CD4-positive, alpha-beta T cell treated with Interleukin-6 at 100 ng/mL for 8 hours (primary cell): ENCODE measurements at regions not wholly inside any gene's neighbourhood (a gene's known extent, or its start where the extent isn't known, plus 50 kb on each side); places are given as distances from the start of the nearest gene placed in this dataset.
"Not testable (repeated sequence)": the region's sequence is repeated elsewhere in the genome, so short reads cannot be mapped to it uniquely, and the experiment has no call there.

Source experiments
- DNase-seq: peaks from one replicate; pipeline ENCODE4 v3.0.0-alpha.2; 2020; ENCODE audit warnings: mixed read lengths, low spot score

DNA sequence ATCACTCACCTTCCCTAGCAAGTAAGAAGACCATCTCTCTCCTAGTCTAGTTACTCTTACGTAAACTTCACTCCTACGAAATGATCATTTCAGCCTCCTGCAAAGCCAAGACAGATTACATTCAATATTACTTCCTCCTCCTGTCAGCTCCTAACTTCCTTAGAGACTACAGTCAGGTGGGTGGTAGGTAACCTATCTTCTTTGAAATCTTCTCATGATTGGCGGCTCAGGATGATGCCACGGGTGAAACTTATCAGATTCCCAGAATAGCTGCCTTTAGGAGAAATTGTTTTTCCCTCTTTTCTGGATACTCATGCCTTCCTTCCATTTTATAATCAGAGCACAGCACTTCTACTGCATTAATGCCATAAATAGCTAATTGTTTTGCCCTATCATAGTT is 744.8 kb upstream of the HS3ST1 start:
- no peak for DNase-seq

- DNase-seq, result no peak
These were observed 743.7 kb upstream of the HS3ST1 start for GRCh38 chr4:12172198-12172973.

DNA sequence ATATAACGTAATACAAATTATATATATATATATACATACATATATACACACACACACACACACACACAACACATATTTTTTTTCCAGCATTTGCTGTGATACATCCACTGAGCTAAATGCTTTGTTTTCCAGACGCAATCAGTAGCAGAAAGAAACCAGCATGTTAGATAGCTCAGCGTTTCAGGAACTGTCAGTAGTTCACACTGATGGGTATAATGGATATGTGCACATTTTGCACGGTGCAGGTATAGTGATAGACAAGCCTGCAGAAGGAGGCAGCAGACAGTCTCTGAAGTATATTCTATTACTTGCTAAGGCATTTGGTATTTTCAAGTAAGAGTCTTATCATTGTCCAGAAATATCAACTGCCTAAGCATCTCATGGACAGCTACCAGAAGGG is 741.6 kb upstream of the HS3ST1 start:
- DNase-seq, result no peak

DNA sequence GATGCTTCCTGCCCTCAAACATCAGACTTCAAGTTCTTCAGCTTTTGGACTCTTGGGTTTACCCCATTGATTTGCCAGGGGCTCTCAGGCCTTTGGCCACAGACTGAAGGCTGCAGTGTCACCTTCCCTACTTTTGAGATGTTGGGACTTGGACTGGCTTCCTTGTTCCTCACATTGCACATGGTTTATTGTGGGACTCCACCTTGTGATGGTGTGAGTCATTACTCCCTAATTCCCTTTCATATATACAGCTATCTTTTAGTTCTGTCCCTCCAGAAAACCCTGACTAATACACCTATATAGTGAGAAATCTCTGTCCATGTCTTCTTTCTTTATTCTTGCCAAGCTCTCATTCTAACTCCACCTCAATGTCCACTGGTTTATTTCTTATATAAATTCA is 736.9 kb upstream of the HS3ST1 start:
- no peak for DNase-seq

DNA sequence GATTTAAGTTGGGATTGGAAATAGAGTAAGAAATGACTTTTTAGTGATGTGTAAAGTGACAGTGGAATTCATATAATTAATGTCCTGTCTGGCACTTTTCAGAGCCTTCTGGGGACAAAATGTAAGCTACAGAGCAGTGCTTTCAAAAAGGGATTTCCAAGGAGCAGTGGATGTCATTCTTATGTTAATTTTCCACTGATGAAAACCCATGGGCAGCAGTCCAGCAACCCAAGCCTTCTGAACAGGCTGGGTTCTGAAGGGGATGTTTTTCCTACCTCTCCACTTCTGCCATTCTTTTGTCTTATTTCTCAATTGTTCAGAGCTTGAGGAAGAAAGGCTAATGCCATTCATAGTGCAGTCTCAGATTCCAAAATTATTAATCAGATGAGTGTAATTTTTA is 717.6 kb upstream of the HS3ST1 start:
- no peak for DNase-seq

- no peak for DNase-seq
These were observed 717.1 kb upstream of the HS3ST1 start for GRCh38 chr4:12145768-12146167.

GRCh38 chr4:12145106-12145505 is 716.4 kb upstream of the HS3ST1 start:
- DNase-seq, result no peak

DNA sequence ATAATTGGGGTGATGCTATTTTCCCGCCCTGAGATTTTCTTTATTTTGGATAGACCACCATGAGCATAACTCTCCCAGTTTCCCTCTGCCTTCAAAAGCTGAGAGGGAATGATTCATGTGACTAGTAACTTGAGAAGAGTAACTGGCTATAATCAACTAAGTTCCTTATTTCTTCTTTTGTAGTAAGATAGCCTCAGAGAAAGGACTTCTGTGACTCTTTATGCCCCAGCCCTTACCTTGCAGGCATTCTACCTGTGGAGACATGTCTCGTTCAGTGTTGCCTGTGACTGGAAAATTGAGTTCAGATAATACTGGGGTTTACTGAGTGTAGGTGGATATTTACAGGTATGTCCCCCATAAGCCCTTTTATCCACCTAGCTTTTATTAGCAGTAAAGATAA is 715.4 kb upstream of the HS3ST1 start:
- no peak for DNase-seq

DNA sequence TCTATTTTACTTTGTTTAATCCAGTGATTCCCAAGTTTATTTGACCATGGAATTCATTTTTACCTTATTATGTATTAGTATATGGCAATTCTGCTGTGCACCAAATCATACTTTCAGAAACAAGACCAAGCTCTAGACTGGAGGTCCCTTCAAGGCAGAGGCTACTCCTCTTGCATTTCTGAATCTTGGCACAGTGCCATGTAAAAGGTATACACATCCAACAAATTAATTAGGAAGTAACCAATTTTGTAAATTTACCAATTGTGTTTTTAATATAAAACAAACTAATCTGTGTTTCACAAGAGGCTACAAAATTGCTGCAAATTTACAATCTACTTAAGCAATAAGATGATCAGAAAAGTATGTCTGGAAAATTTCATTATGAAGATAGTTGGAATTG is 712.2 kb upstream of the HS3ST1 start:
- no peak for DNase-seq

DNA sequence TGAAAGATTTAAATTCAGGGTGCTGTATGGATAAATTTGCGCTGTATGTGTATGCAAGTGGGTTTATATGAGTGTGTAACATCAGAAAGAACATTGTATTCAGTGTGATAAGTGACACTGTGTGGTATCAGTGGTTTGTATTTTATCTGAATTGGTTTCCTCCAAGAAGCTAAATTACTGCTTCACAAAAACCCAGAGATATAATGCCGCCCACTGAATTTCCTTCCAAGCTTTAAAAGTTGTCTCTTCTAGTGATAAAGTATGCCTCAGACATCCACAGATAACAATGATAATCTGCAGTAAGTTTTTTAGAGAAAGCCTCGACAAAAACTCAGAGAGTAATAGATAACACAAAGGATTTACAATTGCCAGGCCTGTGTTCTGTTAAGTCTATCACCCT is 710.6 kb upstream of the HS3ST1 start:
- no peak for DNase-seq

DNA sequence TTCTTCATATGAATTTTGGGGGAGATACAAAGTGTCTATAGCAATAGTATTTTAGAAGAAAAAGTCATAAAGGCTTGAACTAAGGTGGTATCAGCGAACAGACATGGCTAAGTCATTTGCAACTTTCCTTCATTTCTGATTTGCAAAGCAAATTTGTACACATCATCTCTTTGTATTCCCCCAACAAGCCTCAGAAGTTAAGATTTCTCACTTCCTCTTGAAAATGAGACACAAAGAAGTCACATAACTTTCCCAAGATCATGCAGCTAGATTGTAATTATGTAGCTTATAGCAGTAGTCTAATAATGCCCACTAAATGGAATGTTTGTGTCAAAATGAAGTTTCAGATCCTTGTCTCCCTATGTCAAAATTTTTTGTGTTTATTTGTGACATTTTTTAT is 709.8 kb upstream of the HS3ST1 start:
- no peak for DNase-seq

DNA sequence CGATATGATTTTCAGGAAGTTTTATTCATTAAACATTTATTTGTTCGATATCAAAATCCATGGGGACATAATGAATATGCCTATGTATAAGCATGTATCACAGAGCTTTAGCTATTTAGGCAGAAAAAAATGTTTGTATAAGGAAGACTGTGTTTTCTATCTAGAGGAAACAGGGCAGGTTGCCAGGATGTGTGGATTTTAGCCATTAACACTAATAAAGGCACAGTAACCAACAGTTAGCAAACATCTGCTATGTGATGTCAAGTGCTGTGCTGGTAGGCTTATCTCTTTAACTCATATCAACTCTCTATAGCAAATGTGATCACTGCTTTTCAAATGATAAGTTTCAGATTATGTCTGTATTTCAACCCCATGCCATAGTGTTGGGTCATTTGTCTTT is 708.9 kb upstream of the HS3ST1 start:
- DNase-seq, result no peak

GRCh38 chr4:12126474-12126873 is 697.8 kb upstream of the HS3ST1 start:
- DNase-seq, result no peak

GRCh38 chr4:12124138-12124537 is 695.4 kb upstream of the HS3ST1 start:
- no peak for DNase-seq

DNA sequence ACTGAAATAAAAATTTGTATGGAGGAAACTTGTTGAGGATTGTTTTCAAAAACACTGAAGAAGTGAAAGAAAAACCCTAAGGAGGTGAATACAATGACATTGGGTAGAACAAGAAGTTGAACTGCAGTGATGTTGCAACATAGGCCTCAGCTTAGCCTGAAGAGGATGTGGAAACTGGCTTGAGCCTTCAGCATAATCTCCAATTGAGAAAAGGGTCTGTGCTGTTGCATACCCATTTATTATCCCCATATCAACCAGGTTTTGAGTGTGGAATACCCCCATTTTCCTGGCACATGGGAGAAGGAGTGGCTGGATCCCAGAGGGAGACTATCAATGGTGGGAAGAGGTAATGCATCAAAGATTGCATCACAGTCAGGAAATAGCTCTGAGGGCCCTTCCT is 695.0 kb upstream of the HS3ST1 start:
- DNase-seq, result no peak

GRCh38 chr4:12122316-12122715 is 693.6 kb upstream of the HS3ST1 start:
- no peak for DNase-seq

GRCh38 chr4:12120968-12121367 is 692.3 kb upstream of the HS3ST1 start:
- DNase-seq, result no peak

GRCh38 chr4:12118651-12119213 is 690.0 kb upstream of the HS3ST1 start:
- DNase-seq, result no peak

DNA sequence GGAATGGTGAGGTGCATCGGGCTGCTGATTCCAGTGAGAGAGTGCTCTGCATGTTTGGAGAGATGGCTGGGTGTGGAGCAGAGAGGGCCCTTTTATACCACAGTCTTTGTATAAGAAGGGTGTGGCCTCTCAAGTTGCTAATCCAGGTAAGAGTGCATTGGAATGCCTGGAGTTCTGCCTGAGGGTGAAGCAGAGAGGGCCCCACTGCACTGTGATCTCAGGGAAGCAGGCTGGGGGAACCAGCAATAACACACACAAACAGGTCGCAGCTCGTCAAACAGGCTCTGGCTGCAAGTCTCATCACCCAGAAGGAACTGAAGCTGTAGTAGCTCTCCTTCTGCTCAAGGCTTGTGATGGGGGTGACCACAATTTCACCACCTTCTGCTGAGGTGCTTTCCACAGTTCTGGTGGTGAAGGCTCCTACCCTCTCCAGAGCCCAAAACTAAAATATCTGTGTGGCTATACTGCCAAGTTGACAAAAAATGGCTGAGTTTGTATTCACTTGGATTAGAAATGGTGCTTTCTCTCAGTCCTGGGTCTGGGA is 687.4 kb upstream of the HS3ST1 start:
- DNase-seq, result no peak

- no peak for DNase-seq
These were observed 681.9 kb upstream of the HS3ST1 start for GRCh38 chr4:12110627-12111026.

DNA sequence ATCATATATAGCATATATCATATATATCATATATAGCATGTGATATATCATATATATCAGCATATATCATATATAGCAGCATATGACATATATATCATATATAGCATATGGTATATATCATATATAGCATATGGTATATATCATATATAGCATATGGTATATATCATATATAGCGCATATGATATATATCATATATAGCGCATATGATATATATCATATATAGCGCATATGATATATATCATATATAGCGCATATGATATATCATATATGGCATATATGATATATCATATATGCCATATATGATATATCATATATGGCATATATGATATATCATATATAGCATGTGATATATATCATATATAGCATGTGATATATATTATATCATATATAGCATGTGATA is 680.4 kb upstream of the HS3ST1 start:
- DNase-seq, result not testable (repeated sequence)

- no peak for DNase-seq
These were observed 676.8 kb upstream of the HS3ST1 start for GRCh38 chr4:12105519-12105918.

- DNase-seq, result not testable (repeated sequence)
These were observed 661.2 kb upstream of the HS3ST1 start for GRCh38 chr4:12089920-12090319.

DNA sequence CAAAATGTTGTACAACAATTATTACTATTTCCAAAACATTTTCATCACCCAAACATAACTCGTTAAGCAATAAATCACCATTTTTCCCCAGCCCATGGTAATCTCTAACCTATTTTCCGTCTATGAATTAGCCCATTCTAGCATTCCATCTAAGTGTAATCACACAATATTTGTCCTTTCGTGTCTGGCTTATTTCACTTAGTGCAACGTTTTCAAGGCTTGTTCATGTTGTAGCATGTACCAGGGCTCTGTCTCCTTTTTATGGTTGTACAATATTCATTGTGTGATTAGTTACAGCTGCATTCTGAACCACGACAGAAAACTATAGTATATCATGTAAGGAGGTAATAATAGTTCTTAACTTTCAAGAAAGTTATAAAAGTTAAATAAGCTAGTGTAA is 656.0 kb upstream of the HS3ST1 start:
- DNase-seq, result no peak
